HG02571 (cell line): ENCODE measurements at regions not wholly inside any gene's neighbourhood (a gene's known extent, or its start where the extent isn't known, plus 50 kb on each side); places are given as distances from the start of the nearest gene placed in this dataset.
"Not testable (repeated sequence)": the region's sequence is repeated elsewhere in the genome, so short reads cannot be mapped to it uniquely, and the experiment has no call there.

Source experiments
- ATAC-seq: cut with Tn5 transposase; IDR thresholded peaks from one replicate; pipeline ENCODE4 v1.9.1; 2021; ENCODE audit warnings: mild to moderate bottlenecking, moderate library complexity; ENCODE audit not compliant: unreplicated experiment

DNA sequence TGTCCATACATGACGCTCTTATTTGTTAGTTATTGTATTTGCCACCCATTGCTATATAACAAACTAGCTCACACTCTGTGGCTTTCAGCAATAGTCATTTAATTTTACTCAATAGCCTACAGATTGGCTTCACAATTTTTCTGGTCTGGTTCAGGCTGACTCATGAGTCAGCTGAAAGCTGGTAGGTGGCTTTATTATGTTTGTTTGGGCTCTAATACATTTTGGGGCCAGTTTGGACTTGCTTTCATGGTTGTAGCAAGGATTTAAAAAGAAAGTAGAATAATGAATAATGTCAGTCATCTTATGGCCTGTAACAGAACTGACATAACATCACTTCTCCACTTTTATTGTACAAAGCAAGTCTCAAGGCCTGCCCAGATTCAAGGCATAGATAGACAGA lies 338.7 kb downstream of the LRRIQ3 start:
- ATAC-seq, result no peak

DNA sequence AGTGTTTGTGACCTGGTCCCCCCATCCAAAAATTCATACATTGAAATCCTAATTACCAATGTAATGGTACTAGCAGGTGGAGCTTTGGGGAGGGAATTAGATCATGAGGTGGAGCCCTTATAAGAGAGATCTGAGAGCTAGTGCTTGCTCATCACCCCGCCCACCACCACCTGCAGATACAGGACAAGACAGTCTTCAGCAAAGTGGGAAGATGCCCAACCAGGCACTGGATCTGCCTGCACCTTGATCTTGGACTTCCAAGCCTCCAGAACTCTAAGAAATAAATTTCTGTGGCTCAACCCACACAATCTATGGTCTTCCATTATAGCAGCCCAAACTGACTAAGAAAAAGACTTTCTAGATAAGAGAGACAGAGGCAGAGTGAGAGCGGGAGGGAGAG lies 343.4 kb downstream of the LRRIQ3 start:
- ATAC-seq, result no peak

DNA sequence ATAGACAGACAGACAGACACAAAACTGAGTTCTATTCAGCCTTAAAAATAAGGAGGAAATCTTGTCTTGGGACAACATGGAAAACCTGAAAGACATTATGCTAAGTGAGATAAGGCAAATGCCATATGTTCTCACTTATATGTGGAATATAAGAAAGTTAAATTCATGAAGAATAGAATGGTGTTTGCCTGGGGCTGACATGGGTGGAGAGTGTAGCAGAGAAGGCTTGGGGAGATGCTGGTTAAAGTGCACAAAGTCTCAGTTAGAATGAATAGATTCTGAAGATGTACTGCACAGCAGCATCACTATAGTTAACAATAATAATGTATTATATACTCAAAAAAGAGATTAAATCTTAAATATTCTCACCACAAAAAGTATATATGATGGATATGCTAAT lies 355.5 kb downstream of the LRRIQ3 start:
- ATAC-seq, result no peak

DNA sequence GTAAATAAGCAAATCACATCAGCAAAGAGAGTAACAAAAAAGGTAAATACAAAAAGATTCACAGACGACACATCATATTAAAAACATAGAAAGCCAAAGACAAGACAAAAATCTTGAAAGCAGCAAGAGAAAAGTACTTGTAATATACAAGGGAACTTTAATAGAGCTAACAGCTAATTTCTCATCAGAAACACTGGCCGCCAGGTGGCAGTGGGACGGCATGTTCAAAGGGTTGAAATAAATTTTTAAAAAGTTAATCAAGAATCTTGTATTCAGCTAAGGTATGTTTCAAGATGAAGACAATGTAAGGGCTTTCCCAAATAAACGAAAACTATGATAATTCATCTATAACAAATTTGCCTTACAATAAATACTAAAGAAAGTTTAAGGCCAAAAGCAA lies 358.1 kb downstream of the LRRIQ3 start:
- ATAC-seq, result no peak

DNA sequence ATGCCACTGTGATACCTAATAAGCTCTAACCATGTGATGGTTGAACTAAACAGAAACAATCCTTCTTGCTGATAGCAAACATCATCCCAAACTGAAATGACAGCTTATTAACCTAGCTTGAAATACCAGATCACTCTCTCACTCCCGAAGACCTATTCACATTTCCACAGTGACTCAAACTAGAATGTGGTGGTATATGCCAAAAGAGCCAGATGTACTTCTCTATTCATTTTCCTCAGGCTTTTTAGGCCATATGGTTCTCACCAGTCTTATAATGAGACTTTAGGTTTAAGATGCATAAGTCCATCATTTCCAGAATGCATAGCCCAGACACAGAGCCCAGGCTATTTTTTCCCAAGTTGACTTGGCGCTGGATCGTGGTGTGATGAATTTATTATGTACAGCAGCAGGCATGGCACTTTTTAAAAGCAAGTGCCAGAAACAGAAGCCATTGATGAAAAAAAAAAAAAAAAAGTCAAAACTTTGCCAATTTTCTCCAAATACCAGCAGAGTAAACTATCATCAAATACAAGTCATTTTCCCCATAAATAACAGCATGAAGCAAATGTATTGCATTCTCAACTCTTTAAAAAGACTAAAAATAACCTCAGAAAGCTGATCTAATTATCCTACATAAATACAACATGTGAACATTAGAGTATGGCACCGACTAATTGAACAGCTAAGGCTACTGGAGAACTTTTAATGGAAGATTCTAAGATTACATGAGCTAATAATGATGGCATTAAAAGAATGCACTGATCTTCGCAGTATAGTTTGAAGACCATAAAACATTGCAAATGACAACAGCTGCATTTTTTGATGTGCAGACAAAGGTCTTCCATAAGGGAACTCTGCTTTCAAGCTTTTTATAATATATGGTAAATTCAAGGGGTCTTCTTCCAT lies 365.4 kb downstream of the LRRIQ3 start:
- ATAC-seq, result no peak

DNA sequence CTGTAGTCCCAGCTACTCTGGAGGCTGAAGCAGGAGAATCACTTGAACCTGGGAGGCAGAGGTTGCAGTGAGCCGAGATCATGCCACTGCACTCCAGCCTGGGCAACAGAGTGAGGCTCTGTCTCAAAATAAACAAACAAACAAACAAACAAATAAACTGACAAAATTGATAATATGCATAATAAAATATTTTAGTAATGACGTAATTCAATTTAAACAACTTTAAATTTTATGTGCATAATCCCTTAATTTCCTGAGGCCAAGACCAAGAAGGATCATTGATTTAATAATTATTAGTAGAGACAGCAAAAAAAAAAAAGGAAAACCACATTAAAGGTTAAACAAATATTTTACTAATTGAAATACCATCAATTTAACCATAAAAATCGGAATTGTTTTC lies 370.7 kb downstream of the LRRIQ3 start:
- not testable (repeated sequence) for ATAC-seq

DNA sequence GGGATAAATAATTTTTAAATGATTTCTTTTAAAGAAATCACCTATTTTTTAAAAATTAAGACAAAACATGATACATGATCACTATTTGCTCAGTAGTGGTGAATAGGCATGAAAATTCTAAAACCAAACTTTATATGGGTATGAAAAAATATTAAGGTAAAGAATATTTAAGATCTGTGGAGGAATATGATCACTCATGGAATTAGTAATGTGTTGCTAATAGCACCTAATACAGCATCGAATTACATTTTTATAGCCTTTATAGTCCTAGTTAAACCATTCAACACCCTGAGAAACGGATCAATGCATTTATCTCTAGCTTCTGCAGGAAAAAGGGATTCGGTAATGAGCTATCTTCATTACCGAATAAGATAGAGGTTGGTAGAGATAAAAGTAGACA lies 373.9 kb downstream of the LRRIQ3 start:
- no peak for ATAC-seq

DNA sequence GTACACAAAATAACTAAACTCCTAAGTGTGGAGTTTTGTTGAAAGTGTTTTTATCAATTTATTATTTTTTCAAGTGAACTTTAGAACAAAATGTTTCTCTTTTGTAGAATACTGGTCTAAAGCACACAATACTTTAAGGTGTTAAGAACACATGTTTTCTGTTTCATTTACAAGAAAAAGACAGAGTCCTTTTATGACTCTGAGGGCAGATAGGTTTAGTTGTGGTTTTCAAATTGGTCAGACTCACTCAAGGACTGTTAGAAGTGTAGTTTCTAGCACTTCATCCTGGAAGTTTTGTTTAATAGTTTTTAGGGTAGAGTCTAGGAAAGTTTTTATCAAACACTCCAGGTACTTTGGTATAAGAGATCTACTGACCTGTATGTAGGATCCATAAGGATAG lies 376.5 kb downstream of the LRRIQ3 start:
- ATAC-seq, result peak; percentile 86

DNA sequence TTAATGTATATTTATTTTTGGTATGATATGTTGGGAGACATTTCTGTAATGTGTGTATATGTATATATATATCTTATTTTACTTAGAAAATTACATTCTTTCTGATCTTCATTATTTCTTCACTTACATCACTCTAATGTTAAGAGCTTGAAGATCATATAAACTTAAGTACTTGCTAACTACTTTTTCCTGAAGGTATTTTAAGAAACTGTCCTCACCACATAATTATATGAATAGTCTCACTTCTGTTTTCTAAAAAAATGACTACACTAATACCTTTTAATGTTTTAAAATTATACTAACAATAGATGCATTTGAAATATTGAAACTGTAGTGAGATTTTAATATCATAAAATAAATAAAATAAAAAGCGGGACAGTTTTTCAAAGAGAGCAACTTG lies 377.1 kb downstream of the LRRIQ3 start:
- no peak for ATAC-seq

DNA sequence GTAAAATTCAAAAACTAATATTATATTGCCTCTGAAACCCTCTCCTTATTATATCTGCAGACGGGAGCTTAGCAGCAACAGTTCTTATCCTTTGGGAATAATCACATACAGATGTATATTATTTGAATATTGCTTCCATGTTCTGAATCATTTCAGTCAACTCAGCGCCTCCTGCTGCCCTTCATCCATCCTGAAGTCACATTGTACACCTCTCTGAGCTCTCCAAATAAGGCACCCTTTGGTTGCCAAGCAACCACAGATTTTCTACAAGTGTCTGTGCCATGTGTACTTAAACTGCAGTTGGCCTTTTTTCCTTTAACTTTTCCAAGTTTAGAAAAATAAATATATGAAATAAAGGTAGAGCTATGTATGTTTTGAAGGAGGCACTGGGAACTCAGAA lies 384.3 kb downstream of the LRRIQ3 start:
- no peak for ATAC-seq

DNA sequence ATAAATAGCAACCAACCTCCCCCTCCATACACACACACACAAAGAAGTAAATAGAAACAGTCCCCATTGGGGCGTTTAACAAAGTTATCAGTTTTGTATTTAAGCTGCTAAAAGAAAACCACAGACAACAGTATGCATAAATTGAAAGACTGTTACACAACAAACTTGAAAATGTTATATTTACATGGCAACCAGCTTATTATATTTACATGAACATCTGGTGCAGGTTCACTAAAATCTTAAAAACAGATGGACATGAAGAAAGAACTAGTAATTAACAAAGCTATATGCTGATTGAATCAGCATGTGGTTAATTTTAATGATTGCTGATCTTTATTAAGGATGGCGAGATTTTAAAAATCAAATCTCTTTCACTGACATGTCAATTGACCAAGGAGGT lies 384.7 kb downstream of the LRRIQ3 start:
- no peak for ATAC-seq

DNA sequence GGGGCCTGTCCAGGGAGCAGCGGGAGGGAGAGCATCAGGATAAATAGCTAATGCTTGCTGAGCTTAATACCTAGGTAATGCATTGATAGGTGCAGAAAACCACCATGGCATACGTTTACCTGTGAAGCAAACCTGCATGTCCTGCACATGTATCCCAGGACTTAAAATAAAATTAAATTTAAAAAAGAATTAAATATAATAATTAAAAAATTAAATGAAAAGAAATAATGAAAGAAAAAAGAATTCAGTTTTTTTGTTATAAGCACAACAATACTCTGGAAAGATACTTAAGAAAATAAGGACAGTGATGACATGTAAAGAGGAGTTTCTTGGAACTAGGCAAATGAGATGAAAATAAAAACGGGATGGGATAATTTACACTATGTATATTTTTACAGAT lies 386.2 kb downstream of the LRRIQ3 start:
- ATAC-seq, result no peak

DNA sequence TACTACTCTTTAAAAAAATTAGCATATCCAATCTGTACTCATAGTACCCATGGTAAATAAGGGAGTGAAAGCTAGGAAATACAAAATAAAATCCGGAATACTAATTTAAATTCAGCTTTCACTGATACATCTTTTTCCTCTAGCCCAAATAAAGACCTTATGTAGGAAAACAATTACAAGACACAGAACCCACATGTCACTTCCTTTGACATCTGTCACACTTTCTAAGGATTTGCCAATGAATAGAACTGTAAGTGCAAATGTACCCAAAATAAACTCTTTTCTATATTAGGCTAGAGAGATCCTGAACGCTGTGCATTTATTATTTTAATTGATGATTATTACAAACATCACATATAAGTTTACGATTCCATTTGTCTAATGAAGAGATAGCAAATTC lies 393.0 kb downstream of the LRRIQ3 start:
- no peak for ATAC-seq

DNA sequence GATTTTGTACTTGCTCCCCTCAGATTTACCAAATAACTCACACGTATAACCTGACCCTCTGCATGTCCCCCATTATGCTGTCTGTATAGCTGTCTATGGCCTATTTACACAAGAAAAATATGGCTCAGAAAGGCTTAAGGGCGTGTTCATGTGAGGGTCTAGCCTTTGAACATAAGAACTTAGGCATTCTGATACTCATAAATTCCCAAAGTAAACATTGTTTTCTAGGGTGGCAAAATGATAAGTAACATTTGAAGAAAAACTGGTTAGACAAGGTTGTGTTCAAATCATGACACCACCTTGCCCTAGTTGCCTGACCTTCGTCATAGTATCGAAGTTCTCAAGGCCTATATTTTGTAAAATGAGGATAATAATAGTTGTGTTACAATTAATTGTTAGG lies 394.6 kb downstream of the LRRIQ3 start:
- ATAC-seq, result no peak

DNA sequence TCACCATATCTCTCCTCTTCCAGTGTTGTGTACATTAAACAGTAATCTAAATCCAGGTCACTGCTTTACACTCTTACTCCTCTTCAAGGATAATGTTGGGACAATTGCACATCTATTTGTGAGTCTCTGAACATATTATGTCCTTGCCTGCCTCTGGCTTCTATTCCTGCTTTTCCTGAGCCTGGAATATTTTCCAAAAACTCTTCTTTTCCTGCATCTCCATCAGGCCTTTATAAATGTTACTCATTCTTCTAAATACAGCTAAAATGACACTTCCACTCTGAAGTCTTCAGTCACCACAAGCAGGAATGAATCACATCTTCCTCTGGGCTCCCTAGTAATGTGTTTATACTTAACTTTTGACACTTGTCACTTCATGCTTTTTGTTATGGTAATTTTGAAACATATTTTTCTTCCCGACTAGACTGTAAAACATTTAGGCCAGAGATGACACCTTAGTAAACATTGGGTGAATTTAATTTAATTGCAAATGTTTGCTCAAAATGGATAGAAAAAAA lies 396.0 kb downstream of the LRRIQ3 start:
- ATAC-seq, result no peak

DNA sequence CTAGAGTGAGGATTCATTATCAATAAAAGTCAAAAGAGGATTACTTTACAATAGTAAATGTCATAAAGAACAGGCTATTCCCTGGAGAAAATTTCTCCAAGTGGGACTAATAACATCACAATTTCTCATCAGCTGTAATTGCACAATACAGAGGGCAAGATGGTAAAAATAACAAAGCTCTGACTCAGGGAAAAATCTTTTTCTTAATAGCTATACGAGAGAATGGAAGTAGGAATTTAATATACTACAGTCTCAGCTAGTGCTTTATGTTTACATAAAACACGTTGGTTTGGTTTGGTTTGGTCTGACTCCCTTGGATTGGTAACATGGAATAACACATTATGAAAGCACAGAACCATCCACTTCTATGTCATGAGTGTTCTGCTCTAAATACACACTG lies 397.6 kb downstream of the LRRIQ3 start:
- ATAC-seq, result no peak

DNA sequence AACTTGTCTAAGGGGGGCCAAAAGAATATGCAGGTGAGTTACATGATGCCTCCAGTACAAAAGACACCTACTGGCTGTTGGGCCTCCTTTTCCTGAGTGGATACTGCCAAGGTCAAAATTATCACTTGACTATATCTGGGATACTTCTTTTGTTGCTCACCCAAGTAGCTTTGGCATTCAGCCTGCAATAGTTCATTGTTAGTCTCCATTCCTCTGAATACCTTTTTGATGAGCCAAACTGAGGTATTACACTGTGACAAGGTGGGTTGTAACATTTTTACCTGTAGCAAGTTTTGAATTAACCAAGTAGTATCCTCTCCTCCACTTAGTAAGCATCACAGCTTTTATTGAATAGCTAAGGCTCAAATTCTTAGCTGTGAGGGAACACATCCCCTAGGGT lies 408.0 kb downstream of the LRRIQ3 start:
- ATAC-seq, result no peak

DNA sequence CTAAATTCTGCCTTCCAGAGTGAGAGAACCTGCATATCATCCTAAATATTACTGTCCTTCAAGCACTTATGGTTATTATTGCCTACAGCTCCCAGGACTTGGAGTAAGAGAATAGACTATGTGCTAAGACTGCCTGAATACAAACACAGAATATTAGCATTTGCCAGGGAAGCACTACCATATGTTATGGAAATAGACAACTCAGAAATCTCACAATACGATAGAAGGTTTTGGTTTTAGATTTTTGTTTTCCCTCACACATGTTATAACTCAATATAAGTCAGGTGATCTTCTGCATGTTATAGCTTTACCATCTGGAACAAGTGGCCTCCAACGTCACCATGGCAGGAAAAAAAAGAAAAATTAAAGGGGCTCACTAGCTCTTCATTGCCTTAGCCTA lies 413.9 kb downstream of the LRRIQ3 start:
- ATAC-seq, result no peak

DNA sequence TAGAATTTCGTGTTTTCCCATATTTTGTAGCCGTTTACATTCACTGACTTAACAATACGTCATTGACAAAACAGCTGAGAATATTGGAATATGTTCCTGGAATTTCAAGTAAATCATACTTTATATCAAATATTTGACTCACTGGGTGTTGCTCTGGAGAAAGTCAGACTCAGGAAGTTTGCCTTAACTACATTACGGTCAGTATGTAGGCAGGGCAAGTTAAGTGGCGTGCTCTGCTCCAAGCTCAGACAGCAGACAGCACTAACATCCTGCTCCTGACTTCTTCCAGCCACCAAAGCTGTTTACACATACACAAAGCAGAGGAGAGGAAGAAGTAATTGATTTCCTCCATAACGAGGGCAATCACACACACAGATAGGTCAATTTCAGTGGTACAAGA lies 414.6 kb downstream of the LRRIQ3 start:
- ATAC-seq, result no peak

DNA sequence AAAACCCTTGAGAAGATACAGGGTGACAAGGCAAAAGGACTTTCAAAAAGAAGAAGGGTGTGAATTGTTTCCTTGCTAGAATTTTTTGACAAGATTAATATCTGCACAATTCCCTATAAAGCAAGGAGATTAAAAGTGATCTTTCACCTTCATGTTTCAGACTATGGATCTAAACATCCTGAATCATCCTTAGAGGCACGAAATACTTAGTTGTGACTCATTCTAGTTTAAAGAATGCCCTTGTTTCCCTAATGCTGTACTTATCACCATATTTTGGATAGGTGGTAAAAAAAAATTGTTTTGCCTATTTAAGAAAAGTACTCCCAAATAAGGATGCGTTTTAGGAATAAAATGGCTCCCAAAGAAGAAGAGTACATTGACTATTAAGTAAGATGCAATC lies 415.1 kb downstream of the LRRIQ3 start:
- ATAC-seq, result no peak

DNA sequence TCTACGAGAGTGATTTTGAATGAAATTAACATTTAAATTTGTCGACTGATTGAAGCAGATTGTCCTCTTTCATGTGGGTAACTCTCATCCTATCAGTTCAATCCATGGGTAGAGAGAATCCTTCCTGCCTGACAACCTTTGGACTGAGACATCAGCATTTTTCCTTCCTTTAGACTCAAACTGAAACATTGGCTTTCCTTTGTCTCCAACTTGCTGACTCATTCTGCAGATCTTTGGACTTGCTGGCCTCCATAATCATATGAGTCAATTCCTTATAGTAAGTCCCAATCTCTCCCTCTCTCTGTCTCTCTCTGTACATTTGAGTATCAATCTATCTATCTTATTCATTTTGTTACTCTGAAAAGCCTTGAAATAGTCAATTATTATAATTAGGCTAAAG lies 416.7 kb downstream of the LRRIQ3 start:
- ATAC-seq, result no peak

DNA sequence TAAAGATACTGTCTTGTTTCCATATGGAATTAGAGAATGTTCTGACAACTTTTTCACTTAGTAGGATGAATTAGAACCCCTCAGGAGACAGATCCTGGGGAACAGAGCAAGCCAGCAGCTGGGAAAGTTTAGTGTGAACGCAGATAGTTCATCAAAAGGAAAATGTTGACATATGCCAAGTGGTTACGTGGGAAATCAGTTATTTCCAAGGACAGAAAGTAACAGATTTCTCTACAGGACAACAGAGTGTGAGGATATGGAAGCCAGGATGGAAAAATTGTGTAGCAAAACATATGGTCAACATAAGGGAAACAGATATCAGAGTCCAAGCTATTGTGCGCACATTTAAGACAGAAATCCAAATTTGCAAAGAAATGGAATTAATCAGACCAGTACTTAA lies 419.5 kb downstream of the LRRIQ3 start:
- ATAC-seq, result no peak

DNA sequence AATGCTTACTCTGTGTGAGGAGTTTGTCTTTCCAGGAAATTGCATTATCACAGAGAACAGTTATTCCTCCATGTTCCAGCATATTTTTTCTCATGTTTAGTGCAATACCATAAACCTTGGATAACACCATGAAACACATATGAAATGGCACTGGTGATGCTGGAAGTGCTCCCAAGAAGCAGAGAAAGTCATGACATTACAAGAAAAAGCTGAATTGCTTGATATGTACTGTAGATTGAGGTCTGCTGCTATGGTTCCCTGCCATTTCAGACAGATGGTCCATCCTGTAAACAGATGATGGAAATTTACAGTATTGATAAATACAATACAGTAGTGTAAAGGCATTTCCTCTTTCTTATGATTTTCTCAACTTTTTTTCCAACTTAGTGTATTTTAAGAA lies 422.1 kb downstream of the LRRIQ3 start:
- no peak for ATAC-seq
